Panc1 (cell line): ENCODE measurements at regions not wholly inside any gene's neighbourhood (a gene's known extent, or its start where the extent isn't known, plus 50 kb on each side); places are given as distances from the start of the nearest gene placed in this dataset.

Experiments used
- ATAC-seq: fragments of 200-7000 bp; cut with Tn5 transposase; 2 replicates; pipeline ENCODE4 v1.9.1; 2020; ENCODE audit warnings: mild to moderate bottlenecking, moderate library complexity
- BruUV-seq: library from RNA; stranded (reverse); fragments of 400-500 nt; replicated peaks from 2 replicates; lab custom pipeline; 2021; lab: Mats Ljungman, UMichigan
- CTCF ChIA-PET: fragments of 300-600 bp; sonication (Branson Sonifier 250); formaldehyde crosslinking; loops from one replicate; lab custom pipeline; 2022; ENCODE audit warnings: antibody characterized with exemption; lab: Charles Lee
- POLR2A ChIA-PET: fragments of 300-600 bp; sonication (Branson Sonifier 250); formaldehyde crosslinking; loops from one replicate; lab custom pipeline; 2022; ENCODE audit warnings: antibody characterized with exemption; lab: Charles Lee
- DNase-seq: peaks from one replicate; pipeline ENCODE4 v3.0.0-alpha.2; 2010; ENCODE audit warnings: low read depth, low spot score
- H3K27ac ChIP-seq: 2 replicates; pipeline ENCODE4 v1.5.1; 2011; ENCODE audit warnings: mild to moderate bottlenecking, low read length, inconsistent platforms
- H3K27me3 ChIP-seq: fragments of 200-500 bp; sonication (Bioruptor generic); 2 replicates; pipeline ENCODE4 v1.6.0; 2014; ENCODE audit warnings: low read length, inconsistent platforms; ENCODE audit not compliant: control insufficient read depth, insufficient read depth
- H3K36me3 ChIP-seq: fragments of 200-500 bp; sonication (Bioruptor generic); 2 replicates; pipeline ENCODE4 v1.5.1; 2014; ENCODE audit warnings: inconsistent platforms, mild to moderate bottlenecking, low read length, moderate library complexity; ENCODE audit not compliant: control insufficient read depth, insufficient read depth
- H3K4me1 ChIP-seq: 2 replicates; pipeline ENCODE4 v1.5.1; 2011; ENCODE audit warnings: inconsistent platforms, mild to moderate bottlenecking, low read length, moderate library complexity; ENCODE audit not compliant: control insufficient read depth, insufficient read depth
- H3K4me3 ChIP-seq, 2 experiments: 2 replicates each; pipeline ENCODE4 v1.5.1; 2011 to 2012; ENCODE audit warnings: low read depth in 2 of 2, low read length in 2 of 2, mild to moderate bottlenecking in 2 of 2, inconsistent platforms in 1 of 2, moderate library complexity in 1 of 2
- H3K9me3 ChIP-seq: fragments of 200-500 bp; sonication (Bioruptor generic); 2 replicates; pipeline ENCODE4 v1.5.1; 2014; ENCODE audit warnings: low read depth, mild to moderate bottlenecking, inconsistent platforms, low read length, moderate library complexity; ENCODE audit not compliant: control insufficient read depth, insufficient read depth
- POLR2AphosphoS5 ChIP-seq: IDR thresholded peaks from 2 replicates; pipeline ENCODE4 v1.6.1; 2012; ENCODE audit warnings: mild to moderate bottlenecking, low read depth, low read length, moderate library complexity
- SIN3A ChIP-seq: IDR thresholded peaks from 2 replicates; pipeline ENCODE4 v1.6.1; 2012; ENCODE audit warnings: low read depth, mild to moderate bottlenecking, low read length, moderate library complexity, borderline replicate concordance; ENCODE audit not compliant: insufficient read depth
- TCF7L2 ChIP-seq: IDR thresholded peaks from 2 replicates; pipeline ENCODE4 v1.6.1; 2011; ENCODE audit warnings: mild to moderate bottlenecking, low read depth, low read length, inconsistent platforms
- in situ Hi-C: cut with HindIII; loops from 2 replicates; pipeline ENCODE4 v1.10.0; 2016; ENCODE audit warnings: low sequenced_read_pairs, low pct_unique_long_range_greater_than_20kb
- intact Hi-C: fragments of 100-400 bp; cut with micrococcal nuclease; formaldehyde crosslinking; loops from one replicate; pipeline ENCODE4 v1.10.0; 2022; ENCODE audit not compliant: unreplicated experiment
- TF ChIP-seq, protein P1 (sequence below), 2 experiments: IDR thresholded peaks; 2 replicates each; pipeline ENCODE4 v1.6.1; 2011 to 2012; ENCODE audit warnings: low read depth in 2 of 2, control low read depth in 1 of 2, low read length in 1 of 2, mild to moderate bottlenecking in 1 of 2, moderate library complexity in 1 of 2; ENCODE audit not compliant: insufficient read depth in 1 of 2
- TF ChIP-seq, protein P2 (sequence below): fragments of 450-650 bp; IDR thresholded peaks from 2 replicates; pipeline ENCODE4 v1.5.1; 2017; ENCODE audit warnings: mild to moderate bottlenecking

DNA sequence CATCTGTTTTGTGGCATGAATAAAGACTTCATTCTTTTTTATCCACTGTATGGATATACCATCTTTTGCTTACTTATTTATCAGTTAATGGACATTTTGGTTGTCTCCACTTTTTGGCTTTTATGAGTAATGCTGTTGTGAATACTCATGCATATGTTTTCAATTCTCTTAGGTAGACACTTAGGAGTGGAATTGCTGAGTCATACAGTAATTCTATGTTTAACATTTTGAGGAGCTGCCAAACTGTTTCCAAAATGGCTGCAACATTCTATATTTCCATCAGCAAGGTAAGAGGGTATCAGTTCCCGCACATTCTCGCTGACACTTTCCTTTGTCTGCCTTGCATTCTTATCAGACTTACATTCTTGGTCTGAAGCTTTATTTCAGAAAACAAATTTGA lies 191.1 kb downstream of the WNT5A start:
- ATAC-seq (no peak), DNase-seq (no peak)
- H3K27ac ChIP-seq, result no peak overlapping the region
- ChIA-PET CTCF (no interaction called here), POLR2A (no interaction called here)
- in situ Hi-C loops (no loop called here), intact Hi-C loops (no loop called here)
- H3K27me3 ChIP-seq, result no peaks in the 10 kb centered on the region
- no peak overlapping the region for H3K4me3 ChIP-seq
- TF ChIP-seq, protein P1, sequence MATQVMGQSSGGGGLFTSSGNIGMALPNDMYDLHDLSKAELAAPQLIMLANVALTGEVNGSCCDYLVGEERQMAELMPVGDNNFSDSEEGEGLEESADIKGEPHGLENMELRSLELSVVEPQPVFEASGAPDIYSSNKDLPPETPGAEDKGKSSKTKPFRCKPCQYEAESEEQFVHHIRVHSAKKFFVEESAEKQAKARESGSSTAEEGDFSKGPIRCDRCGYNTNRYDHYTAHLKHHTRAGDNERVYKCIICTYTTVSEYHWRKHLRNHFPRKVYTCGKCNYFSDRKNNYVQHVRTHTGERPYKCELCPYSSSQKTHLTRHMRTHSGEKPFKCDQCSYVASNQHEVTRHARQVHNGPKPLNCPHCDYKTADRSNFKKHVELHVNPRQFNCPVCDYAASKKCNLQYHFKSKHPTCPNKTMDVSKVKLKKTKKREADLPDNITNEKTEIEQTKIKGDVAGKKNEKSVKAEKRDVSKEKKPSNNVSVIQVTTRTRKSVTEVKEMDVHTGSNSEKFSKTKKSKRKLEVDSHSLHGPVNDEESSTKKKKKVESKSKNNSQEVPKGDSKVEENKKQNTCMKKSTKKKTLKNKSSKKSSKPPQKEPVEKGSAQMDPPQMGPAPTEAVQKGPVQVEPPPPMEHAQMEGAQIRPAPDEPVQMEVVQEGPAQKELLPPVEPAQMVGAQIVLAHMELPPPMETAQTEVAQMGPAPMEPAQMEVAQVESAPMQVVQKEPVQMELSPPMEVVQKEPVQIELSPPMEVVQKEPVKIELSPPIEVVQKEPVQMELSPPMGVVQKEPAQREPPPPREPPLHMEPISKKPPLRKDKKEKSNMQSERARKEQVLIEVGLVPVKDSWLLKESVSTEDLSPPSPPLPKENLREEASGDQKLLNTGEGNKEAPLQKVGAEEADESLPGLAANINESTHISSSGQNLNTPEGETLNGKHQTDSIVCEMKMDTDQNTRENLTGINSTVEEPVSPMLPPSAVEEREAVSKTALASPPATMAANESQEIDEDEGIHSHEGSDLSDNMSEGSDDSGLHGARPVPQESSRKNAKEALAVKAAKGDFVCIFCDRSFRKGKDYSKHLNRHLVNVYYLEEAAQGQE (IDR thresholded peaks at IDR 0.05; ENCODE audit: insufficient read depth in 1 of 2, low read depth in 2 of 2, low read length in 1 of 2), result no peak
- no peak for TF ChIP-seq TCF7L2
- no peak for TF ChIP-seq SIN3A
- TF ChIP-seq, protein P2, sequence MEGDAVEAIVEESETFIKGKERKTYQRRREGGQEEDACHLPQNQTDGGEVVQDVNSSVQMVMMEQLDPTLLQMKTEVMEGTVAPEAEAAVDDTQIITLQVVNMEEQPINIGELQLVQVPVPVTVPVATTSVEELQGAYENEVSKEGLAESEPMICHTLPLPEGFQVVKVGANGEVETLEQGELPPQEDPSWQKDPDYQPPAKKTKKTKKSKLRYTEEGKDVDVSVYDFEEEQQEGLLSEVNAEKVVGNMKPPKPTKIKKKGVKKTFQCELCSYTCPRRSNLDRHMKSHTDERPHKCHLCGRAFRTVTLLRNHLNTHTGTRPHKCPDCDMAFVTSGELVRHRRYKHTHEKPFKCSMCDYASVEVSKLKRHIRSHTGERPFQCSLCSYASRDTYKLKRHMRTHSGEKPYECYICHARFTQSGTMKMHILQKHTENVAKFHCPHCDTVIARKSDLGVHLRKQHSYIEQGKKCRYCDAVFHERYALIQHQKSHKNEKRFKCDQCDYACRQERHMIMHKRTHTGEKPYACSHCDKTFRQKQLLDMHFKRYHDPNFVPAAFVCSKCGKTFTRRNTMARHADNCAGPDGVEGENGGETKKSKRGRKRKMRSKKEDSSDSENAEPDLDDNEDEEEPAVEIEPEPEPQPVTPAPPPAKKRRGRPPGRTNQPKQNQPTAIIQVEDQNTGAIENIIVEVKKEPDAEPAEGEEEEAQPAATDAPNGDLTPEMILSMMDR, result no peak
- TF ChIP-seq POLR2AphosphoS5, result no peak
- no peaks in the 10 kb centered on the region for H3K9me3 ChIP-seq
- no peaks in the 10 kb centered on the region for H3K4me1 ChIP-seq
- no peaks in the 10 kb centered on the region for H3K36me3 ChIP-seq
- BruUV-seq, result no TSS peak

- DNase-seq (no peak), ATAC-seq (no peak)
- Histone ChIP-seq H3K27ac (no peak overlapping the region), H3K4me1 (no peaks in the 10 kb centered on the region), H3K27me3 (no peaks in the 10 kb centered on the region), H3K36me3 (no peaks in the 10 kb centered on the region), H3K4me3 (no peak overlapping the region), H3K9me3 (no peaks in the 10 kb centered on the region)
- CTCF ChIA-PET, result no interaction called here
- in situ Hi-C loops (no loop called here), intact Hi-C loops (no loop called here)
- TF ChIP-seq, protein P2, result no peak
- POLR2A ChIA-PET, result no interaction called here
- no TSS peak for BruUV-seq
Observed at GRCh38 chr3:55294557-55294956, 192.5 kb downstream of the WNT5A start.

- H3K4me3 ChIP-seq, result no peak overlapping the region
- no peaks in the 10 kb centered on the region for H3K4me1 ChIP-seq
- no peak for DNase-seq
- TF ChIP-seq, protein P1 (IDR thresholded peaks at IDR 0.05; ENCODE audit: insufficient read depth in 1 of 2, low read depth in 2 of 2, low read length in 1 of 2), result no peak
- TF ChIP-seq TCF7L2 (no peak), POLR2AphosphoS5 (no peak), SIN3A (no peak)
- TF ChIP-seq, protein P2, result no peak
- ATAC-seq, result no peak
- BruUV-seq, result no TSS peak
- no peaks in the 10 kb centered on the region for H3K36me3 ChIP-seq
- intact Hi-C loops, result no loop called here
- POLR2A ChIA-PET, result no interaction called here
- H3K27me3 ChIP-seq, result no peaks in the 10 kb centered on the region
- in situ Hi-C loops, result no loop called here
- H3K9me3 ChIP-seq, result no peaks in the 10 kb centered on the region
- no peak overlapping the region for H3K27ac ChIP-seq
- CTCF ChIA-PET, result no interaction called here
Observed at GRCh38 chr3:55292360-55292759, 194.7 kb downstream of the WNT5A start.
